ENCODE measurements at regions not wholly inside any gene's neighbourhood (a gene's known extent, or its start where the extent isn't known, plus 50 kb on each side); places are given as distances from the start of the nearest gene placed in this dataset.

DNA sequence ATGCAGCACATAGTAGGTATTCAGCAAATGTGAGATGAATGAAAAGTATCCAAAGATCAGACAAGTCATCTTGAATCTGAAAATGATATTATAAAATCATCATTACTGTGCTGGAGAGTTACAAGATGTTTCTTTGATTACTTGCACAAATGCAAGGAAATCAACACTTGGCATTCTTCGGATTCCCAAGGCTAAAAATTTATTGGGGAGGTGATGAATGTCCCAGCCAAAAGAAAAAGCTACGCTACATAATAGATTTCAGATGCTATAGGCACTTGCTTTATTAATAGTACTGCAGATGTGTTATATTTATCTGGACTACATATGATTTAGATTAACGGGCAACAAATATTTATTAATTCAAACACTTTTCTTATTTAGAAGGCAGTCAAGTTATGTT is 286.7 kb upstream of the TENM3 start:
- ChIA-PET CTCF (no interaction called here), POLR2A (ENCODE audit: low non-redundant PET) (no interaction called here)
- DNase-seq (ENCODE audit: low spot score): no peak
- intact Hi-C loops (cut with micrococcal nuclease; ENCODE audit: unreplicated experiment): no loop called here
- no peaks in the 10 kb centered on the region for H3K27me3 ChIP-seq (replicated peaks; ENCODE audit: insufficient read depth, low read depth, low read length, poor library complexity)
- no peak overlapping the region for H3K27ac ChIP-seq (ENCODE audit: low read depth, low read length, poor library complexity, severe bottlenecking)
- TF ChIP-seq, protein P1, sequence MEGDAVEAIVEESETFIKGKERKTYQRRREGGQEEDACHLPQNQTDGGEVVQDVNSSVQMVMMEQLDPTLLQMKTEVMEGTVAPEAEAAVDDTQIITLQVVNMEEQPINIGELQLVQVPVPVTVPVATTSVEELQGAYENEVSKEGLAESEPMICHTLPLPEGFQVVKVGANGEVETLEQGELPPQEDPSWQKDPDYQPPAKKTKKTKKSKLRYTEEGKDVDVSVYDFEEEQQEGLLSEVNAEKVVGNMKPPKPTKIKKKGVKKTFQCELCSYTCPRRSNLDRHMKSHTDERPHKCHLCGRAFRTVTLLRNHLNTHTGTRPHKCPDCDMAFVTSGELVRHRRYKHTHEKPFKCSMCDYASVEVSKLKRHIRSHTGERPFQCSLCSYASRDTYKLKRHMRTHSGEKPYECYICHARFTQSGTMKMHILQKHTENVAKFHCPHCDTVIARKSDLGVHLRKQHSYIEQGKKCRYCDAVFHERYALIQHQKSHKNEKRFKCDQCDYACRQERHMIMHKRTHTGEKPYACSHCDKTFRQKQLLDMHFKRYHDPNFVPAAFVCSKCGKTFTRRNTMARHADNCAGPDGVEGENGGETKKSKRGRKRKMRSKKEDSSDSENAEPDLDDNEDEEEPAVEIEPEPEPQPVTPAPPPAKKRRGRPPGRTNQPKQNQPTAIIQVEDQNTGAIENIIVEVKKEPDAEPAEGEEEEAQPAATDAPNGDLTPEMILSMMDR (conservative IDR thresholded peaks at IDR 0.05; ENCODE audit: low read depth, low read length): no peak
- no peak for TF ChIP-seq EZH2 (IDR thresholded peaks at IDR 0.05; ENCODE audit: borderline replicate concordance, low read depth, low read length, poor library complexity, severe bottlenecking)
- no peaks in the 10 kb centered on the region for H3K9me3 ChIP-seq (ENCODE audit: low read depth, low read length, poor library complexity, severe bottlenecking)
- H3K36me3 ChIP-seq (ENCODE audit: insufficient read depth, low read length, poor library complexity, severe bottlenecking): no peaks in the 10 kb centered on the region
- no TSS peak for BruUV-seq (replicated peaks)
- H3K4me3 ChIP-seq (ENCODE audit: low read depth, low read length, poor library complexity, severe bottlenecking): no peak overlapping the region
- H3K4me1 ChIP-seq (ENCODE audit: insufficient read depth, low read length, poor library complexity, severe bottlenecking): no peaks in the 10 kb centered on the region

DNA sequence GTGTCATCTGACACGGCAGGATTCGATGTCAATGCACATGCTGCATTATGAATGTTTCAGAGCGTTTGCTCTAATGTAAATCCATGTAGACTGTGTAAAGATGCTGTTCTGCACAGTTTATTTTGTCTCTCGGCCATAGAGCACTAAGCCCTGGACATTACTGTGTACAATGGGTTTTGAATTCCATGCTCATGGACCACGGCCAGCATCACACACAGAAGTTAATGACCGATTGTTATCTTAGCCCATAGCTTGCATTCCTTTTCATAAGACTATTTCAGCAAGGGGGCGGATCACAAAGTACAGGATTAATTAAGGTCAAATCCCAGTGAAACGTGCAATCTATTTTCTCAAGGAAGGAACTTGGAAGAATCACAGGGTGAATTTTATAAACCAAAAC is 286.1 kb upstream of the TENM3 start:
- no peak for DNase-seq (ENCODE audit: low spot score)
- Histone ChIP-seq H3K4me1 (ENCODE audit: insufficient read depth, low read length, poor library complexity, severe bottlenecking) (no peaks in the 10 kb centered on the region), H3K27me3 (replicated peaks; ENCODE audit: insufficient read depth, low read depth, low read length, poor library complexity) (no peaks in the 10 kb centered on the region), H3K27ac (ENCODE audit: low read depth, low read length, poor library complexity, severe bottlenecking) (no peak overlapping the region), H3K4me3 (ENCODE audit: low read depth, low read length, poor library complexity, severe bottlenecking) (no peak overlapping the region), H3K36me3 (ENCODE audit: insufficient read depth, low read length, poor library complexity, severe bottlenecking) (no peaks in the 10 kb centered on the region), H3K9me3 (ENCODE audit: low read depth, low read length, poor library complexity, severe bottlenecking) (no peaks in the 10 kb centered on the region)
- no TSS peak for BruUV-seq (replicated peaks)
- CTCF ChIA-PET: no interaction called here
- intact Hi-C loops (cut with micrococcal nuclease; ENCODE audit: unreplicated experiment): no loop called here
- TF ChIP-seq EZH2 (IDR thresholded peaks at IDR 0.05; ENCODE audit: borderline replicate concordance, low read depth, low read length, poor library complexity, severe bottlenecking): no peak
- TF ChIP-seq, protein P1 (conservative IDR thresholded peaks at IDR 0.05; ENCODE audit: low read depth, low read length): no peak
- POLR2A ChIA-PET (ENCODE audit: low non-redundant PET): no interaction called here

DNA sequence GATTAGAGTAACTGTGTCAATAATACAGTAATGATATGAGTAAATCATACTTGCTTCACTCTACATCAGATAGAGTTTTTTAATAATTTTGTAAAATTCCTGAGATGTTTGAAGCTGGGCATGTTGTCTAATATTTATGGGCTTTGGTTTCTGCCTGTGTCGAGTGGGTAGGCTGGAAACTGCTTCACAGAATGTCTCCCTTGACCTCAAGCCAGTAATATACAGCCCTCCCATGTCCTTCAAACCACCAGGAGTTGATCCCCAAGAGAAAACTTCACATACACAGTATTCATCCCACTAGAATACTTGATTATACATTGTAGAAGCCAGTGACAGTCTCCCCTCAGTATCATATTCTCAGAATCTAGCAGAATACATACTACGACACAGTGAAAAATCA is 284.8 kb upstream of the TENM3 start:
- Histone ChIP-seq H3K4me3 (ENCODE audit: low read depth, low read length, poor library complexity, severe bottlenecking) (no peak overlapping the region), H3K27me3 (replicated peaks; ENCODE audit: insufficient read depth, low read depth, low read length, poor library complexity) (no peaks in the 10 kb centered on the region), H3K9me3 (ENCODE audit: low read depth, low read length, poor library complexity, severe bottlenecking) (no peaks in the 10 kb centered on the region), H3K4me1 (ENCODE audit: insufficient read depth, low read length, poor library complexity, severe bottlenecking) (no peaks in the 10 kb centered on the region), H3K36me3 (ENCODE audit: insufficient read depth, low read length, poor library complexity, severe bottlenecking) (no peaks in the 10 kb centered on the region), H3K27ac (ENCODE audit: low read depth, low read length, poor library complexity, severe bottlenecking) (no peak overlapping the region)
- intact Hi-C loops (cut with micrococcal nuclease; ENCODE audit: unreplicated experiment): no loop called here
- POLR2A ChIA-PET (ENCODE audit: low non-redundant PET): no interaction called here
- TF ChIP-seq, protein P1 (conservative IDR thresholded peaks at IDR 0.05; ENCODE audit: low read depth, low read length): no peak
- no peak for TF ChIP-seq EZH2 (IDR thresholded peaks at IDR 0.05; ENCODE audit: borderline replicate concordance, low read depth, low read length, poor library complexity, severe bottlenecking)
- CTCF ChIA-PET: no interaction called here
- no peak for DNase-seq (ENCODE audit: low spot score)
- BruUV-seq (replicated peaks): no TSS peak
